Neutrophil (primary cell): ENCODE measurements at regions not wholly inside any gene's neighbourhood (a gene's known extent, or its start where the extent isn't known, plus 50 kb on each side); places are given as distances from the start of the nearest gene placed in this dataset.

Source experiments
- H3K27ac ChIP-seq: fragments of 200-600 bp; sonication (generic); 2 replicates; pipeline ENCODE4 v1.5.1; 2016; ENCODE audit warnings: mild to moderate bottlenecking, moderate library complexity
- H3K27me3 ChIP-seq: fragments of 200-600 bp; sonication (generic); 2 replicates; pipeline ENCODE4 v1.6.0; 2016; ENCODE audit warnings: mild to moderate bottlenecking
- H3K36me3 ChIP-seq: fragments of 200-600 bp; sonication (generic); 2 replicates; pipeline ENCODE4 v1.5.1; 2017
- H3K4me1 ChIP-seq, 2 experiments: fragments of 200-600 bp in 1 of 2; sonication (generic) in 1 of 2; 1 replicate in 1 of 2; 2 replicates in 1 of 2; pipeline versions ENCODE4 v1.5.1 to v1.6.1; 2013 to 2016; ENCODE audit warnings: low read depth in 1 of 2, low read length in 1 of 2, mild to moderate bottlenecking in 1 of 2, moderate library complexity in 1 of 2; ENCODE audit not compliant: control insufficient read depth in 1 of 2, insufficient read depth in 1 of 2
- H3K4me3 ChIP-seq, 2 experiments: fragments of 200-600 bp in 1 of 2; sonication (generic) in 1 of 2; 1 replicate in 1 of 2; 2 replicates in 1 of 2; pipeline ENCODE4 v1.5.1; 2013 to 2016; ENCODE audit warnings: low read depth in 1 of 2, low read length in 1 of 2, mild to moderate bottlenecking in 1 of 2, moderate library complexity in 1 of 2
- H3K9me3 ChIP-seq: fragments of 200-600 bp; sonication (generic); 2 replicates; pipeline ENCODE4 v1.5.1; 2016
- TF ChIP-seq, protein P1 (sequence below): fragments of 200-600 bp; sonication (generic); IDR thresholded peaks from 2 replicates; pipeline ENCODE4 v1.5.1; 2016; ENCODE audit warnings: antibody characterized with exemption

DNA sequence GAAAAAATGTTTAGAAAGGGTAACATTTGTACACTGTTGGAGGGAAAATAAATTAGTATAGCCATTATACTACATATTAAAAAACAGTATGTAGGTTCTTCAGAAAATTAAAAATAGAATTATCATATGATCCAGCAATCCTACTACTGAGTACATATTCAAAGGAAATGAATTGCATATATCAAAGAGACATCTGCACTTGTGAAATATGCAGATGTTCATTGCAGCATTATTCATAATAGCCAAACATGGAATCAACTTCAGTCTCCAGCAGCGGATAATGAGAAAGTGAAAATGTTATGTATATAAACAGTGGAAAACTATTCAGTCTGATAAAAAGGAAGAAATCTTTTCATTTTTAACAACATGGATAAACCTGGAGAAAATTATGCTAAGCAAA is 695.5 kb downstream of the SLCO4C1 start:
- Histone ChIP-seq H3K4me3 (no peak overlapping the region), H3K36me3 (no peaks in the 10 kb centered on the region), H3K27ac (no peak overlapping the region), H3K4me1 (no peaks in the 10 kb centered on the region), H3K9me3 (no peaks in the 10 kb centered on the region), H3K27me3 (no peaks in the 10 kb centered on the region)
- TF ChIP-seq, protein P1, sequence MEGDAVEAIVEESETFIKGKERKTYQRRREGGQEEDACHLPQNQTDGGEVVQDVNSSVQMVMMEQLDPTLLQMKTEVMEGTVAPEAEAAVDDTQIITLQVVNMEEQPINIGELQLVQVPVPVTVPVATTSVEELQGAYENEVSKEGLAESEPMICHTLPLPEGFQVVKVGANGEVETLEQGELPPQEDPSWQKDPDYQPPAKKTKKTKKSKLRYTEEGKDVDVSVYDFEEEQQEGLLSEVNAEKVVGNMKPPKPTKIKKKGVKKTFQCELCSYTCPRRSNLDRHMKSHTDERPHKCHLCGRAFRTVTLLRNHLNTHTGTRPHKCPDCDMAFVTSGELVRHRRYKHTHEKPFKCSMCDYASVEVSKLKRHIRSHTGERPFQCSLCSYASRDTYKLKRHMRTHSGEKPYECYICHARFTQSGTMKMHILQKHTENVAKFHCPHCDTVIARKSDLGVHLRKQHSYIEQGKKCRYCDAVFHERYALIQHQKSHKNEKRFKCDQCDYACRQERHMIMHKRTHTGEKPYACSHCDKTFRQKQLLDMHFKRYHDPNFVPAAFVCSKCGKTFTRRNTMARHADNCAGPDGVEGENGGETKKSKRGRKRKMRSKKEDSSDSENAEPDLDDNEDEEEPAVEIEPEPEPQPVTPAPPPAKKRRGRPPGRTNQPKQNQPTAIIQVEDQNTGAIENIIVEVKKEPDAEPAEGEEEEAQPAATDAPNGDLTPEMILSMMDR = no peak

DNA sequence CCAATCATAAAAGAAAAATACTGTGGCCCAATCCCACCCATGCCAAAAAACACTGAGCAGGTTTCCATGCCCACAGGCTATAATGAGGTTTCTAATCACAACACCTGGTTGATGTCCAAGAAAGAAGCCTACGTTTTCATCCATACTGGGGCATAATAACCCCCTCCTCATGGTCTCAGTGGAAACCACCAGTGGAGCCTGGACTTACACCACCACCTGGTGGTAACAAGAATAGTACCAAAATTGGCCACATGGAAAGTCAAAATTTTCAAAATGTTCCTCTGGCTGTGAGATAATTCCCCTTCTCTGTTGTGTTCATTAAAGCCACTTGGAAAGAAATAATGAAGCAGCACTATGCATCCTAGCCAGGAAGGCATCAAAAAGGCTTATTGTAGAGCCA is 687.3 kb upstream of the ST8SIA4 start:
- no peak overlapping the region for H3K27ac ChIP-seq
- H3K4me1 ChIP-seq = no peaks in the 10 kb centered on the region
- H3K4me3 ChIP-seq = no peak overlapping the region
- no peaks in the 10 kb centered on the region for H3K27me3 ChIP-seq
- TF ChIP-seq, protein P1 = no peak
- H3K9me3 ChIP-seq = no peaks in the 10 kb centered on the region
- no peaks in the 10 kb centered on the region for H3K36me3 ChIP-seq

DNA sequence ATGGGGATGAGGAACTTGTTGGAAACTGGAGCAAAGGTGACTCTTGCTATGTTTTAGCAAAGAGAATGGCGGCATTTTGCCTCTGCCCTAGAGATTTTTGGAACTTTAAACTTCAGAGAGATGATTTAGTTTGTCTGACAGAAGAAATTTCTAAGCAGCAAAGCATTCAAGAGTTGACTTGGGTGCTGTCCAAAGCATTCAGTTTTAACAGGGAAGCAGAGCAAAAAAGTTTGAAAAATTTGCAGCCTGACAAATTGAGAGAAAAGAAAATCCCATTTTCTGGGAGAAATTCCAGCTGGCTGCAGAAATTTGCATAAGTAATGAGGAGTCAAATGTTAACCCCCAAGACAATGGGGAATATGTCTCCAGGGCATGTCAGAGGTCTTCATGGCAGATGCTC is 682.3 kb upstream of the ST8SIA4 start:
- Histone ChIP-seq H3K4me1 (no peaks in the 10 kb centered on the region), H3K27ac (no peak overlapping the region), H3K9me3 (no peaks in the 10 kb centered on the region), H3K36me3 (no peaks in the 10 kb centered on the region), H3K4me3 (no peak overlapping the region), H3K27me3 (no peaks in the 10 kb centered on the region)
- TF ChIP-seq, protein P1 = no peak

DNA sequence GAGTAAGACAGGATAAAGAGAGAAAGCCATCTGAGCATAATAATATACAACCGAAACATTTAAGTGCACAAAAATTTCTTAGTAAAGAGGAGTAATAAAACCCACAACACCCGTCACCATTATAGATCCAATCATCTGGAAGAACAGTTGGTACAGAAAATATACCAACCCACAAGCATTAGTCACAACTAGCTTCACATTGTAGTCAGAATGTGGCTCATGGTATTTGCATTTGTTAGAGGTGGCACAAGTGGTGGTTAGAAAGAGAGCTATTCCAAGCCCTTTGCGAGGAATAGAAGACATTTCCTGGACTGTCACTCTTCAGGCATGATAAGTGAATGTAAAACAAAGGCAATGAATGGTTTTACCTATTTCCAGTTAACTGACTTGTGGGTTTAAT is 677.5 kb upstream of the ST8SIA4 start:
- TF ChIP-seq, protein P1 = no peak
- H3K27ac ChIP-seq = no peak overlapping the region
- H3K27me3 ChIP-seq = no peaks in the 10 kb centered on the region
- H3K4me1 ChIP-seq = no peaks in the 10 kb centered on the region
- no peaks in the 10 kb centered on the region for H3K9me3 ChIP-seq
- H3K4me3 ChIP-seq = no peak overlapping the region
- no peaks in the 10 kb centered on the region for H3K36me3 ChIP-seq

DNA sequence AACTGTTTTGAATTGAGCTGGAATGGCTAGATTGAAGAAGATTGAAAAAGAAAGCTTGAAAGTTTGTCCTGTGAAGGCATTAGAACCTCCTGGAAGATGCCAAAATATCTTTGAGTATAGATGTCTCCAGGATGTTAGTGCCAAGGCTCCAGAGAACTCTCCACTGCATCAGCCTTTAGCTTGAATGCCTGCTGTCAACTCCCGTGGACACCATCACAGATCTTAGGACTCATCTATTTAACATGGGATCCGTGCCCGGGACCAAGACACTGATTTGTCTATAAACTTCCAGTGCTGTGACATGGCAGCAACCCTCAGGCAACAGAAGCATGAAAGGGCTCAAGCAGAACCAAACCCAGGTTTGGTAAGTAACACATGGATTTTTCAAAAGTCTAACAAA is 670.9 kb upstream of the ST8SIA4 start:
- Histone ChIP-seq H3K9me3 (no peaks in the 10 kb centered on the region), H3K27ac (no peak overlapping the region), H3K36me3 (no peaks in the 10 kb centered on the region), H3K4me1 (no peaks in the 10 kb centered on the region), H3K27me3 (no peaks in the 10 kb centered on the region), H3K4me3 (no peak overlapping the region)
- TF ChIP-seq, protein P1 = no peak

DNA sequence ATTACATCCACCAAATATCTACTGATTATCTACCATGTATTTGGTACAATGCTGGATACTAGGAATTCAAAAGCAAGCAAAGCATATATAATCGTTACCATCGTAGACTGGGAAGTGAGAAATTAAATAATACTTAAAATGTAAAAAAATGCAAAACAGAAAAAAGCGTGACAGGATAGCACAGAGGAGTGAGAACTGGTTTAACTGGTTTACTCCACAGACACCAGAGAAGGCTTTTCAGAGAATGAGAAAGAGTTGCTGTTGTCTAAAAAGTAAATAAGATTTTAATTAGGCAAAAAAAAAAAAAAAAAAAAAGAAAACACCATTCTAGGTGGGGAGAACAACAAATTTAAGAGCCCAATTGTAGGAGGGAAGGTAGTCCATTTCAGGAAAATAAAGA is 657.9 kb upstream of the ST8SIA4 start:
- no peaks in the 10 kb centered on the region for H3K27me3 ChIP-seq
- no peaks in the 10 kb centered on the region for H3K4me1 ChIP-seq
- H3K36me3 ChIP-seq = no peaks in the 10 kb centered on the region
- H3K27ac ChIP-seq = no peak overlapping the region
- H3K9me3 ChIP-seq = no peaks in the 10 kb centered on the region
- H3K4me3 ChIP-seq = no peak overlapping the region
- TF ChIP-seq, protein P1 = no peak
